Testis (tissue), 2 donors: ENCODE measurements at regions not wholly inside any gene's neighbourhood (a gene's known extent, or its start where the extent isn't known, plus 50 kb on each side); places are given as distances from the start of the nearest gene placed in this dataset.

ENCODE experiments used
- DNase-seq: peaks from one replicate; pipeline ENCODE4 v3.0.0-alpha.2; 2019
- H3K27ac ChIP-seq, 2 donors: fragments of 200-600 bp; sonication (generic); one replicate each; pipeline ENCODE4 v1.5.1; 2019
- H3K27me3 ChIP-seq: fragments of 200-600 bp; sonication (generic); one replicate; pipeline ENCODE4 v1.5.1; 2019
- H3K36me3 ChIP-seq: fragments of 200-600 bp; sonication (generic); one replicate; pipeline ENCODE4 v1.5.1; 2017; ENCODE audit warnings: low read depth; ENCODE audit errors: missing control alignments
- H3K4me1 ChIP-seq: fragments of 200-600 bp; sonication (generic); one replicate; pipeline ENCODE4 v1.5.1; 2019
- H3K4me3 ChIP-seq, 2 donors: fragments of 200-600 bp; sonication (generic); one replicate each; pipeline ENCODE4 v1.5.1; 2017 to 2019
- H3K9me3 ChIP-seq: fragments of 200-600 bp; sonication (generic); one replicate; pipeline ENCODE4 v1.5.1; 2017
- CTCF ChIP-seq, 3 experiments: fragments of 450-650 bp in 2 of 3; fragments of 200-600 bp in 1 of 3; sonication (generic) in 1 of 3; IDR thresholded peaks; one replicate each; pipeline ENCODE4 v1.5.1; 2016 to 2019; ENCODE audit warnings: antibody characterized with exemption in 3 of 3, mild to moderate bottlenecking in 2 of 3, moderate library complexity in 1 of 3
- POLR2A ChIP-seq: fragments of 450-650 bp; IDR thresholded peaks from one replicate; pipeline ENCODE4 v1.6.1; 2017; ENCODE audit warnings: antibody characterized with exemption, mild to moderate bottlenecking, moderate library complexity
- WGBS, 2 donors: methylation state at CpG; one replicate each; pipeline ENCODE4 v1.1.5; 2018; 5-methylcytosine and 5-hydroxymethylcytosine counted together
- intact Hi-C: fragments of 100-400 bp; cut with DNase I; formaldehyde crosslinking; loops from one replicate; pipeline ENCODE4 v1.15.1; 2023; ENCODE audit warnings: low total_unique reads

GRCh38 chr5:51987669-51988209, 604.5 kb downstream of the ISL1 start:
- no peaks in the 10 kb centered on the region for H3K27me3 ChIP-seq
- WGBS, 2 donors, result 50 to 60% methylated on average over 2 of the region's 2 CpGs

GRCh38 chr5:51988634-51989033, 605.4 kb downstream of the ISL1 start:
- intact Hi-C loops, result no loop called here
- Histone ChIP-seq H3K27me3 (no peaks in the 10 kb centered on the region), H3K9me3 (no peaks in the 10 kb centered on the region), H3K36me3 (no peaks in the 10 kb centered on the region), H3K4me3 (no peak overlapping the region), H3K4me1 (no peaks in the 10 kb centered on the region), H3K27ac (no peak overlapping the region)
- TF ChIP-seq CTCF (IDR thresholded peaks at IDR 0.05) (no peak), POLR2A (no peak)
- DNase-seq, result no peak
- WGBS, 2 donors, result 55 to 74% methylated on average over 6 of the region's 6 CpGs

More at GRCh38 chr5:51987669-51988209, 604.5 kb downstream of the ISL1 start:
- TF ChIP-seq CTCF (IDR thresholded peaks at IDR 0.05) (no peak), POLR2A (no peak)
- no peak for DNase-seq
- H3K4me3 ChIP-seq, result no peak overlapping the region
- no peaks in the 10 kb centered on the region for H3K9me3 ChIP-seq
- intact Hi-C loops, result no loop called here
- no peak overlapping the region for H3K27ac ChIP-seq
- no peaks in the 10 kb centered on the region for H3K36me3 ChIP-seq
- no peaks in the 10 kb centered on the region for H3K4me1 ChIP-seq

- H3K27ac ChIP-seq, result no peak overlapping the region
- H3K36me3 ChIP-seq, result no peaks in the 10 kb centered on the region
- no peaks in the 10 kb centered on the region for H3K27me3 ChIP-seq
- TF ChIP-seq POLR2A (no peak), CTCF (IDR thresholded peaks at IDR 0.05) (no peak)
- no peak overlapping the region for H3K4me3 ChIP-seq
- WGBS, 2 donors, result 44 to 51% methylated on average over 2 of the region's 2 CpGs
- no peaks in the 10 kb centered on the region for H3K4me1 ChIP-seq
- intact Hi-C loops, result no loop called here
- no peaks in the 10 kb centered on the region for H3K9me3 ChIP-seq
- DNase-seq, result no peak
Observed at GRCh38 chr5:51990241-51990640, 607.0 kb downstream of the ISL1 start.

GRCh38 chr5:51990661-51991180, 607.5 kb downstream of the ISL1 start:
- no peak overlapping the region for H3K4me3 ChIP-seq
- H3K4me1 ChIP-seq, result no peaks in the 10 kb centered on the region
- H3K36me3 ChIP-seq, result no peaks in the 10 kb centered on the region
- no peaks in the 10 kb centered on the region for H3K27me3 ChIP-seq
- no peaks in the 10 kb centered on the region for H3K9me3 ChIP-seq
- intact Hi-C loops, result no loop called here
- TF ChIP-seq CTCF (IDR thresholded peaks at IDR 0.05) (no peak), POLR2A (no peak)
- WGBS, 2 donors, result 44% methylated on average over 1 of the region's 1 CpG
- H3K27ac ChIP-seq, result no peak overlapping the region
- no peak for DNase-seq

GRCh38 chr5:51991940-51992339, 608.7 kb downstream of the ISL1 start:
- TF ChIP-seq CTCF (IDR thresholded peaks at IDR 0.05) (no peak), POLR2A (no peak)
- no peak for DNase-seq
- Histone ChIP-seq H3K27ac (no peak overlapping the region), H3K27me3 (no peaks in the 10 kb centered on the region), H3K4me1 (no peaks in the 10 kb centered on the region), H3K9me3 (no peaks in the 10 kb centered on the region), H3K36me3 (no peaks in the 10 kb centered on the region), H3K4me3 (no peak overlapping the region)
- intact Hi-C loops, result no loop called here
- 86 to 89% methylated on average over 3 of the region's 3 CpGs for WGBS, 2 donors
